Inflammatory macrophage treated with lipopolysaccharide for 4 hours (primary cell): ENCODE measurements at regions not wholly inside any gene's neighbourhood (a gene's known extent, or its start where the extent isn't known, plus 50 kb on each side); places are given as distances from the start of the nearest gene placed in this dataset.

Experiments
- DNase-seq: peaks from one replicate; pipeline ENCODE4 v3.0.0-alpha.2; 2020

- DNase-seq = no peak
Observed at GRCh38 chr20:60931696-60932095, 320.4 kb upstream of the CDH4 start.

GRCh38 chr20:60934724-60935123, 317.3 kb upstream of the CDH4 start:
- no peak for DNase-seq

DNA sequence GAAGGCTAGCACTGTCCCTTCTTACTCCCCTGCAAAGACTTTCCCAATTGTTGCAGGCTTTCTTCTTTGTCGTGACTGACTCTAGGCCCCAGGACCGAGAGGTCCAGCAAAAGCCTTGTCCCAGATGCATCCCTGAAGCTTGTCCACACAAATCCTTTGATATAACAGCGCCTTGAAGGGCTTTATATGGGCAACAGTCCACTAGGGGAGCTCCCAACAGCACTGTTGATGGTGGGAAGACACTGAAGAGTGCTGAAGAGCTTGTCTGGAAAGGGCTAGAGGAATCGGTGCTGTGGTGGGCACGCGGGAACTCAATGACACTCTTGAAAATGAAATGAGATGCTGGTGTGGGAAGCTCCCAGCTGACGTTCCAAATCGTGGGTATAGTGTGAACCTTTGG, 316.1 kb upstream of the CDH4 start:
- DNase-seq = no peak

DNA sequence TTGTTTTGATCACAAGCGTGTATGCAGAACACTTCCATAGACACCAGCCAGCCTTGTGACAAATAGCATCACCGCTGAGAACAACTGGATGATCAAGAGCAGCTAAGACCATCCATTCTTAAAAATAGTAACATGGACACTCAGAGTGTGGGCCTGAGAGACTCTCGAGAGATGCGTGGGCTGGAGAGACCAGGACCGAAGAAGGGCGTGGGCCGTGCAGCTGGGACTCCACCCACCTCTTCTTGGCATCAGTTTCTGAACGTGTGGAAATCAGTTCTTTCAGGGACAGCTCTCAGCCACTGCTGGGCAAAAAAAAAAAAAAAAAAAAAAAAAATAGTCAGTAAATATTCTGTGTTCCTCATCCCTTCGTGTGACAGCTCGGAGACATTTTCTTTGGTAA, 314.5 kb upstream of the CDH4 start:
- no peak for DNase-seq

DNA sequence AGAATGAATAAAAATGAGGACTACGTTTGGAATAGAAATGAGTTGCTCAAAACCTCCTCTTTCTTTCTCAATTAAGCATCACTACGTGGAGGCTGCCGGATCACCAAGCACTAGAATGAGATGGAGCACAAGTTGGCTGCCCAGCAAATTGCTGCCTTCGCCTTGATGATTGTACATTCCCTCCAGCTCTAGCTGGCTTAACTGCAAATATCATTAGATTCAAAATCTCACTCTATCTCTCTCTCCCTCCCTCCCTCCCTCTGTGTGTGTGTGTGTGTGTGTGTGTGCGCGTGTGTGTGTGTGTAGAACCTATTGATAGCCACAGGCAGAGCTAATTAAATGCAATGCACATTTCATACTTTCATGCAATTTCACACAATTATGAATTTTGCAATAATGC, 310.7 kb upstream of the CDH4 start:
- no peak for DNase-seq

- DNase-seq = no peak
Observed at GRCh38 chr20:60947819-60948218, 304.2 kb upstream of the CDH4 start.

GRCh38 chr20:60948224-60948623, 303.8 kb upstream of the CDH4 start:
- no peak for DNase-seq

GRCh38 chr20:60950561-60950960, 301.5 kb upstream of the CDH4 start:
- no peak for DNase-seq

DNA sequence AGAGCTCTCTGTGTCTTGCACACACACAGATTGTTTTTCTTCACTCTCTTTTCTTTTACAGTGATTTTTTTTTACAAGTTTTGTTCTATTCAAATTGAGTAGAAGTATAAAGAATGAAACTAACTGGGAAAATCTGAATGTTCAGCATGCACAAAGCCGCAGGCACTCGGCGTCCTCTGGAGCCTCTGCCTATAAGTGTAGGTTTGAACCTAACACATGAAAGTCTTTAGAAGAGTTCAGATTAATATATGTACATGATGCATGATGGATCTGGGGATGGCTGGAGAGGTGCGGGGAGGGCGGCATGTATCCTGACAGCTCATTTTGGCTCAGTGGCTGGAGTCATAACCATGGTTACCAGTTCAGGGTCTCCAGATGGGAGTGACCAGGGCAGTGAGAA, 301.1 kb upstream of the CDH4 start:
- no peak for DNase-seq

DNA sequence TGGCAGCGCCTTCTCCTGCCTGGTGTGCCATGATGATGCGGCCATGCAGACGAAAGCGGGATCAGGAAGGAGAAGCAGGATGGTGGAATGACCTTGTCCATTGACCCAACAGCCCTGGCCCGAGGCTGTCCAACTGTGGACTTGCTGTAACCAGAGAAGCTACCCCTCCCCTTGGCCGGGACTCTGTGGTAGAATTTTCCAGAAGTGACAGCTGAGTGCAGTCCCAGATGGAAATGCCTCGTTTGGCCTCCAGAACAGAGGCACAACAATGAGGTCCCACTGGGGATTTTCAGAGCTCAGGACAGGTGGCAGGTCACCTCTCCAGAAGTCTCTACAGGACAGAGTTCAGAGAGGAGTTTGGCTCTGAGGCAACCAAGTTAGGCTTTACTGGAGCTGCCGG, 299.2 kb upstream of the CDH4 start:
- DNase-seq = no peak

DNA sequence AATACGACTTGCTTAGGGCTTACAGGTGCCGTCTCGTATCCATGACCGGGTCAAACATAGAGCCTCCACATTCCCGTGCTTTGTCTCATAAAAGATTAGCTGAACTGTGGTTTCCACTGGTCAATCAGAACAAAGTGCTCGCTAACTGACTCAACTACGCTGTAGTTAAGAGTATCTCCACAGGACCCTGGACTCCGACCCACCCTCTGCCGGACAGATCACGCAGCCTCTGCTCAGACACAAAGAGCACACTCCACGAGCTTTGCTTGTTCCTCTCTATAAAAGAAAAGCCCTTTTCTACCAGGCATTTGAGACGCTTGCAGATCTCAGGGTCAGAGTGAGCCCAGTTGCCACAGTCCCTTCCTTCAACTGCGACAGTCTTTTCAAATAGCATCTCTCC, 298.7 kb upstream of the CDH4 start:
- no peak for DNase-seq

- no peak for DNase-seq
Observed at GRCh38 chr20:60955706-60956105, 296.4 kb upstream of the CDH4 start.

DNA sequence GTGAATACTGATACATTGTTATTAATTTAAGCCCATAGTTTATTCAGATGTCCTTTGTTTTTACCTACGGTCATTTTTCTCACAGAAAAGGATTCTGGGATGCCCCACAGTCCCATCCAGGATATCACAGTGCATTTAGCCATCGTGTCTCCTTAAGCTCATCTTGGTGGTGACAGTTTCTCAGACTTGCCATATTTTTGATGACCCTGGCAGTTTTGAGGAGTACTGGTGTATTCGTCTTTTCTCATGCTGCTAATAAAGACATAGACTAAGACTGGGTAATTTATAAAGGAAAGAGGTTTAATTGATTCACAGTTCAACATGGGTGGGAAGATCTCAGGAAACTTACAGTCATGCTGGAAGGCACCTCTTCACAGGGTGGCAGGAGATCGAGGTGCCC, 295.9 kb upstream of the CDH4 start:
- no peak for DNase-seq

DNA sequence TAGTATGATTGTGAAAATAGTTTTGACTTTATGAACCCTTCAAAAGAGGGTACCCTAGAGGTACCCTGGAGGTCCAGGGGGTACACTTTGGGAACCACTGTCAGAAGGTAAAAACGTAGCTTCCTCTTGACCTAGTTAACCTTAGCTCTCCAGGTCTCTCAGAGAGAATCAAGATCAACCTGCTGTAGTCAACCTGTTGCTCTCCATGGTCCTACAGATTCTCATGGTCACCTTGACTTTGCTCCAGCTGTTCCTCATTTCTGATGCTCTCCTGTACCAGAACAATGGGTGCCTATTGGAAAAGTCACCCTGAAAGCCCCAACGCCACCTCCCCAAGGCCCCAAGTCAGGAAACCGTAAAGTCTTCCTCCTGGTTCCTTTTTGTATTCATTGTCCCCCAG, 294.4 kb upstream of the CDH4 start:
- DNase-seq = no peak

DNA sequence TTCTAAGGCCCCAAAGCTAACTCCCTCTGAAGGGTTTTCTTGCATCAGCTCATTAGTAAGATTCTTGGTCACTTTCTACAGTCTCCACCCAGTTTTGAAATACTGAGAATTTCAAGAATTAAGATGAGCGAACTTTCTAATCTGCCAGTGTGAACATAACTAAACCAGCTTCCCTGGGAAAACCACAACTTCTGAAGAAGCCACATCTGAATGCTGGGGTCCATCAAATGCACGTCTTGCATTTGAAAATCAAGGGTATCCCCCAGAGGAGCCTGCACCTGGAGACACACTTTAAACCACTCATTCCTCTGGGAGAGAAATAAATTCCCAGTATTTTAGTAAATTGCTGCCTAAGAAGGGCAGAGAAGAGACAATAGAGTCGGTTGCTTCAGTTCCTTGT, 292.1 kb upstream of the CDH4 start:
- no peak for DNase-seq

DNA sequence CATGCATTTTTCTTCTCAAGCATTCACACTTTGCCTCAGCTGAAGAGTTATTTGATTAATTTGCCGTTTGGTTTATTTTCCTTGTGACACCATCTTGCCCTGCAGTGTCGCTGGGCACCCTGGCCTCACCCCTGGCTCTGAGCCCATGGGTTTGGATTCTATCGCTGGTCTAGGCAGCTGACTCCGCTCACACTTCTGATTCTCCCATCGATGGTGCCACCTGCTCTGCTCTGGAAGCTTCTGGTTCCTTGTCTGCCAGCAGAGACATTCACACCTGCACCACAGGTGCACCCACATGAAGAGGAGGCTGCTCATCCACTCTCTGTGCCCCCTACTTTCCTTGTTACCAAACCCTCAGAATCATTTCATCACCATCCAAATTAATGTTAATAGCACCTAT, 291.6 kb upstream of the CDH4 start:
- no peak for DNase-seq

DNA sequence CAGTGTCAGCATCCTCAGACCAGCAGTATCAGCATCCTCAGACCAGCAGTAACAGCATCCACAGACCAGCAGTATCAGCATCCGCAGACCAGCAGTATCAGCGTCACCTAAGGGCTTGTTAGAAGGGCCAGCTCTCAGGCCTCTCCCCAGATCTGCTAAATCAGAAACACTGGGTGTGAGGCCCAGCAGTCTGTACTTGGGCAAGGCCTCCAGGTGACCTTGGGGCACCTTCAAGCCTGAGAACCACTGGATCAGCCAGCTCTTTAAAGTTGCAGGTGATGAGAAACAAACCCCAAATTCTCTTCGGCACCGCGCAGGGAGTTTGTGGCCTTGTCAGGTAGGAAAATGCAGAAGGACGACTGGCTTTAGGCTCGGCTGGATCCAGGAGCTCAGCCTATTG, 290.5 kb upstream of the CDH4 start:
- no peak for DNase-seq

- DNase-seq = no peak
Observed at GRCh38 chr20:60962367-60963045, 289.6 kb upstream of the CDH4 start.

DNA sequence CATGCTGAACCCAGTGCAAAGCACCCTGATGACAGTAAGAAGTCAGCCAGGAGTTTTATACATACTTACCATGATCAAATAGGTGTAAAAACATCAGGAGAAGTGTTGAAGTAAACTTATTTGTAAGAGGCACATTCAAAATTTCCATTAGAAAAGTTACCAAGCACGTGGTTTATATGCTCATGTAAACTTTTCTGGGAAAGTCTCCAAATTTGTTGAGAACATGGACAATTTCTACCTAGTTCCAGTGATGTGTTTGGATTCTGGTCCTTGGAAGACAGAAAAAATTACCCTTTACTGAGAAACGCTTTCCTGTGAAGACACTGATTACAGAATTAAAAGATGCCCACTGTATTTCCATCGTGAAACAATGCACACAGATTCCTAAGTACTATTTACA, 288.9 kb upstream of the CDH4 start:
- DNase-seq = no peak

- no peak for DNase-seq
Observed at GRCh38 chr20:60964911-60965310, 287.1 kb upstream of the CDH4 start.

DNA sequence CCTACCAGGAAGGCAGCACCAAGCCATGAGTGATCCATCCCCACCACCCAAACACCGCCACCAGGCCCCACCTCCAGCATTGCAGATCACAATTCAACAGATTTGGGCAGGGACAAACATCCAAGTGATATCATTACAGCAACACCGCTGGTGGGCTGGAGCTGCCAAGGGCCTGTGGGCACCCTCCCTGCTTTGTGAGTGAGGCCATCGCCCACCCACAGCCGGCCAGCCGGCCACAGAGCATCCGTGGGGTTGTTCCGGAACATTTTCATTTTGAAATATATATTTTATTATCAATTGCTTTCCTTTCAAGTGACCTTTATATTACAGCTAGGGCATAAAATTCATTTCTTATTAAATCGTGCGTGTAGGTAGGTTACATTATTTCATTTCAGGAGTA, 286.0 kb upstream of the CDH4 start:
- DNase-seq = no peak

DNA sequence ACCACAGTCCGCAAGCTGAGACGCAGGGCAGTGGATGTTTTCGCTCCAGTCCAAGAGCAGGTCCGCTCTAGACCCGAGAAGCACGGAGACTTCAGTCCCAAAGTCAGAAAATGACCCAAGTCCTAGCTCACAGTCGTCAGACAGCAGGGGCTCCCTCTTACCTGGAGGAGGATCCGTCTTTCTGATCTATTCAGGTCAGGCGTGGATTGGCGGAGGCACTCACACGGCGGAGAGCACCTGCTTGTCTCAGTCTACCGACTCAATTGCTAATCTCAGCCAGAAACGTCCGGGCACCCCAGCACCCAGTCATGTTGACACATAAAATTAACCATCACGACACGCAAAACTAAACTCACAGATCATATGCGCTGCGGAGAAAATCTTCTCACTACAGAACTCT, 285.3 kb upstream of the CDH4 start:
- DNase-seq = no peak

DNA sequence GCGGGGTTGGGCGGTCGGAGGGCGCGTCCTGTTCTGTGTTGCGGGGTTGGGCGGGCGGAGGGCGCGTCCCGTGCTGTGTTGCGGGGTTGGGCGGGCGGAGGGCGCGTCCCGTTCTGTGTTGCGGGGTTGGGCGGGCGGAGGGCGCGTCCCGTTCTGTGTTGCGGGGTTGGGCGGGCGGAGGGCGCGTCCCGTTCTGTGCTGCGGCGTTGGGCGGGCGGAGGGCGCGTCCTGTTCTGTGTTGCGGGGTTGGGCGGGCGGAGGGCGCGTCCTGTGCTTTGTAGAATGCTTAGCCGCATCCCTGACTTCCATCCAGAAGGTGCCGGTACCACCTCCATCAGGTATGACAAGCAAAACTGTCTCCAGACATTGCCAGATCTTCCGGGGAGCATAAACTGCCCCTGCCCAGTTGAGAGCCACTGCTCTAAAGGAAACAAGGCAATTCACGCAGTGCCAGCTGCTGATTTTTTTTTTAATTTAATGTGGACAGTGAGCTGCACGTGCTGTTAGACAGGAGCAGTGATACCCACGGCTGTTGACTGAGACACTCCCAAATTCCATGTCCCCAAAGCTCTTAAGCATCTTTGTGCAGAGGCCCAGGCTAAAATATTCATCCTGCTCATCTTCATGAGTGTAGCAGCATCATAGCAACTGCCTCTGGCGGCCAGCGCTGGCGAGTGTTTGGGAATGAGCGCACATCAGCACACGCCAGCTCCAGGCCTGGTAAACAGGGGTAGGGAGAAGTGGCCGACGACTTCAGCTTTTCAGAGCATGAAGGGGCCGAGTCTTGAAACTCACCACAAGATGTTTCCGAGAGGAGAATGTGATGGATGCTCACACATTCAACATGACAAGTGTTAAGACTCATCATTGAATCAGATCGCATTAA, 284.4 kb upstream of the CDH4 start:
- no peak for DNase-seq

- no peak for DNase-seq
Observed at GRCh38 chr20:60968853-60969720, 283.0 kb upstream of the CDH4 start.
